ENCODE measurements at regions not wholly inside any gene's neighbourhood (a gene's known extent, or its start where the extent isn't known, plus 50 kb on each side); places are given as distances from the start of the nearest gene placed in this dataset.
A peak's percentile ranks its signal among the peaks of the same experiment; 100 is the strongest.

GRCh38 chr9:126122901-126123616 is 203.6 kb upstream of the MVB12B start:
- Histone ChIP-seq H3K4me1 (peaks cover 0 to 9% of the 10 kb centered on the region in 2 donors), H3K36me3 (no peaks in the 10 kb centered on the region), H3K4me3 (no peak overlapping the region), H3K9me3 (no peaks in the 10 kb centered on the region), H3K27ac (no peak overlapping the region), H3K27me3 (no peaks in the 10 kb centered on the region)
- peak; percentile 38 for DNase-seq (ENCODE audit: low spot score)
- no peak for TF ChIP-seq CTCF (IDR thresholded peaks at IDR 0.05)

GRCh38 chr9:126123927-126124326 is 202.7 kb upstream of the MVB12B start:
- no peaks in the 10 kb centered on the region for H3K27me3 ChIP-seq
- H3K27ac ChIP-seq, result no peak overlapping the region
- peaks cover 0 to 9% of the 10 kb centered on the region in 2 donors for H3K4me1 ChIP-seq
- TF ChIP-seq CTCF (IDR thresholded peaks at IDR 0.05), result no peak
- DNase-seq (ENCODE audit: low spot score), result no peak
- no peak overlapping the region for H3K4me3 ChIP-seq
- no peaks in the 10 kb centered on the region for H3K36me3 ChIP-seq
- no peaks in the 10 kb centered on the region for H3K9me3 ChIP-seq

DNA sequence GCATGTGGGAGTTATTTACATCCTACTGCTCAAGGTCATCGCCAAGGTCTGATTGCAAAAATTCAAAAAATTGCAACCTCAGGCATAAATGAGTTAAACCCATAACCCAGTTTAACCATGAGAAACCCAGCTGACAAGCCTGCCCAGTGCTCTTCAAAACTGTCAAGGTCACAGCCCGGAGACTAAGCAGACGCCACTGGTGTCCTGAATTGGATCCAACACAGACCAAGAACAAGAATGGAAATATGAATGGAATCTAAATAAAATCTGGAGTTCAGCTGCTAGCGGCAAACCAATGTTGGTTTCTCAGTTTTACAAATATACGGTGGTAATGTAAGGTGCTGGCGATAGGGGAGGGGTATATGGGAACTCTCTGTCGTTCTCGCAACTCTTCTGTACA is 201.5 kb upstream of the MVB12B start:
- TF ChIP-seq CTCF (IDR thresholded peaks at IDR 0.05), result no peak
- Histone ChIP-seq H3K4me3 (peak overlapping the region in 1 of 2 donors; percentile 10), H3K4me1 (peaks cover 0 to 9% of the 10 kb centered on the region in 2 donors), H3K27ac (no peak overlapping the region), H3K36me3 (no peaks in the 10 kb centered on the region), H3K9me3 (no peaks in the 10 kb centered on the region), H3K27me3 (no peaks in the 10 kb centered on the region)
- peak; percentile 18 for DNase-seq (ENCODE audit: low spot score)

GRCh38 chr9:126125577-126125976 is 201.1 kb upstream of the MVB12B start:
- no peak for TF ChIP-seq CTCF (IDR thresholded peaks at IDR 0.05)
- Histone ChIP-seq H3K36me3 (no peaks in the 10 kb centered on the region), H3K4me3 (peak overlapping the region in 1 of 2 donors; percentile 10), H3K4me1 (peaks cover 0 to 9% of the 10 kb centered on the region in 2 donors), H3K27me3 (no peaks in the 10 kb centered on the region), H3K9me3 (no peaks in the 10 kb centered on the region), H3K27ac (no peak overlapping the region)
- peak; percentile 42 for DNase-seq (ENCODE audit: low spot score)

- H3K9me3 ChIP-seq, result no peaks in the 10 kb centered on the region
- H3K27me3 ChIP-seq, result no peaks in the 10 kb centered on the region
- H3K36me3 ChIP-seq, result no peaks in the 10 kb centered on the region
- peaks cover 0 to 9% of the 10 kb centered on the region in 2 donors for H3K4me1 ChIP-seq
- H3K27ac ChIP-seq, result no peak overlapping the region
- H3K4me3 ChIP-seq, result no peak overlapping the region
- DNase-seq (ENCODE audit: low spot score), result peak; percentile 40
- no peak for TF ChIP-seq CTCF (IDR thresholded peaks at IDR 0.05)
Measured at GRCh38 chr9:126125992-126126409, 200.6 kb upstream of the MVB12B start.

DNA sequence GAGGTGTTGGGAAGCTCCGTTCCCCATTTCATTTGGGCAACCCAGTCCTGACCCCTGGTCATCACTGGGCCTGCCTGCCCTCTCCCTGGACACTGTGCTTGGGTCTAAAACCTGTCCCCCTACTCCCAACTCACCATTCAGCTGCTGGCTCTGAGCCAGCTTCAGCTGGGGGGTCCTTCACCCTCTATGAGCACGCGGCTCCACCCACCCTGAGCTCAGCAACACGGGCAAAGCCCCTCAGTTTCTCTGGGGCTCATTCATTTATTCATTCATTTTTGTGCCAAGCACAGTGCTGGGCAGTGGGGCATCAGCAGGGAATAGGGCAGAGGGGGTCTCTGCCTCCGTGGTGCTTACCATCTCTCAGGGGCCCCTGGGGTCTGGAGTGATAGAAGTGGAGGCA is 199.8 kb upstream of the MVB12B start:
- no peak for TF ChIP-seq CTCF (IDR thresholded peaks at IDR 0.05)
- peak; percentile 36 for DNase-seq (ENCODE audit: low spot score)
- H3K27ac ChIP-seq, result no peak overlapping the region

More for the DNA sequence above, 199.8 kb upstream of the MVB12B start:
- Histone ChIP-seq H3K27me3 (no peaks in the 10 kb centered on the region), H3K4me1 (peaks cover 0 to 9% of the 10 kb centered on the region in 2 donors), H3K9me3 (no peaks in the 10 kb centered on the region), H3K4me3 (no peak overlapping the region), H3K36me3 (no peaks in the 10 kb centered on the region)

Measured in right atrium auricular region (tissue), 2 donors.